PC-9 (cell line): ENCODE measurements at regions not wholly inside any gene's neighbourhood (a gene's known extent, or its start where the extent isn't known, plus 50 kb on each side); places are given as distances from the start of the nearest gene placed in this dataset.

Experiments
- CTCF ChIP-seq: fragments of 200-600 bp; sonication (generic); conservative IDR thresholded peaks from 2 replicates; pipeline ENCODE4 v1.6.1; 2017; ENCODE audit warnings: mixed run types, antibody characterized with exemption, mild to moderate bottlenecking, moderate library complexity
- EZH2 ChIP-seq: fragments of 200-600 bp; sonication (generic); IDR thresholded peaks from 2 replicates; pipeline ENCODE4 v1.8.0; 2017; ENCODE audit warnings: antibody characterized with exemption, low read depth

GRCh38 chr6:81565071-81565470, 187.4 kb downstream of the TENT5A start:
- TF ChIP-seq CTCF = no peak
- TF ChIP-seq EZH2 = no peak
